ENCODE measurements at regions not wholly inside any gene's neighbourhood (a gene's known extent, or its start where the extent isn't known, plus 50 kb on each side); places are given as distances from the start of the nearest gene placed in this dataset.

GRCh38 chr2:2696733-2697455 is 365.8 kb upstream of the MYT1L start:
- Histone ChIP-seq H3K27me3 (ENCODE audit: insufficient read depth, insufficient read length) (no peaks in the 10 kb centered on the region), H3K4me3 (ENCODE audit: insufficient read length, low read depth) (no peak overlapping the region), H3K9me3 (ENCODE audit: insufficient read depth, low read length) (no peaks in the 10 kb centered on the region), H3K9ac (ENCODE audit: insufficient read length, low read depth) (no peak overlapping the region), H3K36me3 (ENCODE audit: insufficient read depth, insufficient read length, low read length) (no peaks in the 10 kb centered on the region), H3K4me1 (ENCODE audit: insufficient read depth, insufficient read length) (peaks cover 9% of the 10 kb centered on the region)
- no peak for TF ChIP-seq SUZ12 (IDR thresholded peaks at IDR 0.05; ENCODE audit: extremely low read depth, insufficient read depth, insufficient read length)
- TF ChIP-seq ZNF274 (IDR thresholded peaks at IDR 0.05; ENCODE audit: low read depth, low read length): no peak
- TF ChIP-seq YY1 (IDR thresholded peaks at IDR 0.05; ENCODE audit: insufficient read depth, insufficient read length): no peak
- no peak for DNase-seq (ENCODE audit: low read depth, low spot score)

- H3K9ac ChIP-seq (ENCODE audit: insufficient read length, low read depth): no peak overlapping the region
- no peaks in the 10 kb centered on the region for H3K9me3 ChIP-seq (ENCODE audit: insufficient read depth, low read length)
- H3K4me3 ChIP-seq (ENCODE audit: insufficient read length, low read depth): no peak overlapping the region
- no peak for DNase-seq (ENCODE audit: low read depth, low spot score)
- H3K4me1 ChIP-seq (ENCODE audit: insufficient read depth, insufficient read length): peaks cover 9% of the 10 kb centered on the region
- no peaks in the 10 kb centered on the region for H3K36me3 ChIP-seq (ENCODE audit: insufficient read depth, insufficient read length, low read length)
- no peaks in the 10 kb centered on the region for H3K27me3 ChIP-seq (ENCODE audit: insufficient read depth, insufficient read length)
- no peak for TF ChIP-seq YY1 (IDR thresholded peaks at IDR 0.05; ENCODE audit: insufficient read depth, insufficient read length)
- no peak for TF ChIP-seq SUZ12 (IDR thresholded peaks at IDR 0.05; ENCODE audit: extremely low read depth, insufficient read depth, insufficient read length)
- TF ChIP-seq ZNF274 (IDR thresholded peaks at IDR 0.05; ENCODE audit: low read depth, low read length): no peak
Measured at GRCh38 chr2:2696325-2696724, 365.2 kb upstream of the MYT1L start.

GRCh38 chr2:2694746-2695145 is 363.7 kb upstream of the MYT1L start:
- TF ChIP-seq YY1 (IDR thresholded peaks at IDR 0.05; ENCODE audit: insufficient read depth, insufficient read length) (no peak), ZNF274 (IDR thresholded peaks at IDR 0.05; ENCODE audit: low read depth, low read length) (no peak), SUZ12 (IDR thresholded peaks at IDR 0.05; ENCODE audit: extremely low read depth, insufficient read depth, insufficient read length) (no peak)
- DNase-seq (ENCODE audit: low read depth, low spot score): no peak
- Histone ChIP-seq H3K27me3 (ENCODE audit: insufficient read depth, insufficient read length) (no peaks in the 10 kb centered on the region), H3K4me3 (ENCODE audit: insufficient read length, low read depth) (no peak overlapping the region), H3K9me3 (ENCODE audit: insufficient read depth, low read length) (no peaks in the 10 kb centered on the region), H3K36me3 (ENCODE audit: insufficient read depth, insufficient read length, low read length) (no peaks in the 10 kb centered on the region), H3K9ac (ENCODE audit: insufficient read length, low read depth) (no peak overlapping the region), H3K4me1 (ENCODE audit: insufficient read depth, insufficient read length) (peaks cover 9% of the 10 kb centered on the region)

GRCh38 chr2:2692599-2693389 is 361.7 kb upstream of the MYT1L start:
- TF ChIP-seq YY1 (IDR thresholded peaks at IDR 0.05; ENCODE audit: insufficient read depth, insufficient read length) (no peak), ZNF274 (IDR thresholded peaks at IDR 0.05; ENCODE audit: low read depth, low read length) (no peak), SUZ12 (IDR thresholded peaks at IDR 0.05; ENCODE audit: extremely low read depth, insufficient read depth, insufficient read length) (no peak)
- H3K9me3 ChIP-seq (ENCODE audit: insufficient read depth, low read length): no peaks in the 10 kb centered on the region
- peaks cover under 1% of the 10 kb centered on the region for H3K4me1 ChIP-seq (ENCODE audit: insufficient read depth, insufficient read length)
- no peaks in the 10 kb centered on the region for H3K36me3 ChIP-seq (ENCODE audit: insufficient read depth, insufficient read length, low read length)
- no peak overlapping the region for H3K4me3 ChIP-seq (ENCODE audit: insufficient read length, low read depth)
- no peak overlapping the region for H3K9ac ChIP-seq (ENCODE audit: insufficient read length, low read depth)
- no peaks in the 10 kb centered on the region for H3K27me3 ChIP-seq (ENCODE audit: insufficient read depth, insufficient read length)
- no peak for DNase-seq (ENCODE audit: low read depth, low spot score)

GRCh38 chr2:2691419-2691818 is 360.3 kb upstream of the MYT1L start:
- H3K36me3 ChIP-seq (ENCODE audit: insufficient read depth, insufficient read length, low read length): no peaks in the 10 kb centered on the region
- TF ChIP-seq ZNF274 (IDR thresholded peaks at IDR 0.05; ENCODE audit: low read depth, low read length): no peak
- no peak overlapping the region for H3K4me3 ChIP-seq (ENCODE audit: insufficient read length, low read depth)
- no peaks in the 10 kb centered on the region for H3K9me3 ChIP-seq (ENCODE audit: insufficient read depth, low read length)
- no peaks in the 10 kb centered on the region for H3K27me3 ChIP-seq (ENCODE audit: insufficient read depth, insufficient read length)
- peaks cover 2% of the 10 kb centered on the region for H3K4me1 ChIP-seq (ENCODE audit: insufficient read depth, insufficient read length)
- H3K9ac ChIP-seq (ENCODE audit: insufficient read length, low read depth): no peak overlapping the region
- no peak for DNase-seq (ENCODE audit: low read depth, low spot score)

GRCh38 chr2:2690985-2691384 is 359.9 kb upstream of the MYT1L start:
- H3K4me1 ChIP-seq (ENCODE audit: insufficient read depth, insufficient read length): peaks cover 2% of the 10 kb centered on the region
- H3K27me3 ChIP-seq (ENCODE audit: insufficient read depth, insufficient read length): no peaks in the 10 kb centered on the region
- TF ChIP-seq YY1 (IDR thresholded peaks at IDR 0.05; ENCODE audit: insufficient read depth, insufficient read length): no peak
- TF ChIP-seq SUZ12 (IDR thresholded peaks at IDR 0.05; ENCODE audit: extremely low read depth, insufficient read depth, insufficient read length): no peak
- no peak for TF ChIP-seq ZNF274 (IDR thresholded peaks at IDR 0.05; ENCODE audit: low read depth, low read length)
- DNase-seq (ENCODE audit: low read depth, low spot score): no peak
- H3K4me3 ChIP-seq (ENCODE audit: insufficient read length, low read depth): no peak overlapping the region
- no peaks in the 10 kb centered on the region for H3K9me3 ChIP-seq (ENCODE audit: insufficient read depth, low read length)
- H3K36me3 ChIP-seq (ENCODE audit: insufficient read depth, insufficient read length, low read length): no peaks in the 10 kb centered on the region
- no peak overlapping the region for H3K9ac ChIP-seq (ENCODE audit: insufficient read length, low read depth)

- DNase-seq (ENCODE audit: low read depth, low spot score): no peak
- TF ChIP-seq YY1 (IDR thresholded peaks at IDR 0.05; ENCODE audit: insufficient read depth, insufficient read length) (no peak), ZNF274 (IDR thresholded peaks at IDR 0.05; ENCODE audit: low read depth, low read length) (no peak)
- no peaks in the 10 kb centered on the region for H3K27me3 ChIP-seq (ENCODE audit: insufficient read depth, insufficient read length)
Measured at GRCh38 chr2:2689306-2689705, 358.2 kb upstream of the MYT1L start.

More at GRCh38 chr2:2689306-2689705, 358.2 kb upstream of the MYT1L start:
- no peaks in the 10 kb centered on the region for H3K9me3 ChIP-seq (ENCODE audit: insufficient read depth, low read length)
- H3K4me1 ChIP-seq (ENCODE audit: insufficient read depth, insufficient read length): peaks cover 2% of the 10 kb centered on the region
- no peak overlapping the region for H3K9ac ChIP-seq (ENCODE audit: insufficient read length, low read depth)
- H3K4me3 ChIP-seq (ENCODE audit: insufficient read length, low read depth): no peak overlapping the region
- no peaks in the 10 kb centered on the region for H3K36me3 ChIP-seq (ENCODE audit: insufficient read depth, insufficient read length, low read length)

Measured in NT2/D1 (cell line).